Activated CD4-positive, alpha-beta T cell treated with anti-CD3 and anti-CD28 coated beads, Interleukin-2, Interleukin-6, amounts not matched to agents 100 ng/mL and 50 ng/mL, durations not matched to agents 16 hours and 8 hours (primary cell): ENCODE measurements at regions not wholly inside any gene's neighbourhood (a gene's known extent, or its start where the extent isn't known, plus 50 kb on each side); places are given as distances from the start of the nearest gene placed in this dataset.

Source experiments
- DNase-seq: peaks from one replicate; pipeline ENCODE4 v3.0.0-alpha.2; 2020

DNA sequence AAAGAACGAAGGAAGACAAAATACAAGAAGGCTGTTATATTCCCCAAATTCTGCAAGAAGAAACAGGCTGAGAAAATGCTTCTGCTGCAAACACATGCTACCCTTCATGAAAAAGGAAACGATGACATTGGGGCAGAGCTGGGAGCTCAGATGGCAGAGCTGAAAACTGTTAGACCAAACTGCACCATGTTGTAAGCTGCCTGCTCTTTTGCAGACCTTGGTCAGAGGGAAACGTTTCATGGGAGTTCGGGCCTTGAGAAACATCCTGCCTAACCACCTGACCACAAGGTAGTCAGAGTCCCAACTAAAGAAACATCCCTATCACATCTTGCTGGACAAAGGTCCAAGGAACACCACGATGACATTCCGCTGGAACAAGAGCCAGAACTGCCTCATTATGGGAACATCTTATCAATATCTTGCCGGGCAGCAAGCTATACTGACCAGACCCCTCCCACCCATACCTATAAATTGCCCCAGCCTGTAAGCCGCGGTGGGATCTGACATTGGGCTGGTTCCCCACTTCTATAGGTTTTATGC lies 110.7 kb upstream of the CTSC start:
- no peak for DNase-seq

DNA sequence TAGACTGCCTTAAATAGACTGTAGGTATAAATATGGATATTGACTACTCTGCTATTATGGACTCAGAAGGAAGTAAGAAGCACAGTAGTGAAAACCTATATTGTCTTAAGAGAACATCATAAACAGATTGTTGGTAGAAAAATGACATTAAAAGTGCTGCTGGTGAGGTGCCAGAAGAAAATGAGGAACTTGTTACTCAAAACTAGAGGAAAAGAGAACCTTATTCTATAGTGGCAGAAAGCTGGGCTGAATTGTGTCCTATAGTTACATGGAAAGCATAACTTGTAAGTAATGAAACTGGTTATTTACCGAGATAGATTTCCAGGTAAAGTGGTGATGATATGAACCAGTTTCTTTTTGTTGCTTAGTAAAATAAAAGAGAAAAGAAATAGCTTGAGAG lies 109.7 kb upstream of the CTSC start:
- no peak for DNase-seq

DNA sequence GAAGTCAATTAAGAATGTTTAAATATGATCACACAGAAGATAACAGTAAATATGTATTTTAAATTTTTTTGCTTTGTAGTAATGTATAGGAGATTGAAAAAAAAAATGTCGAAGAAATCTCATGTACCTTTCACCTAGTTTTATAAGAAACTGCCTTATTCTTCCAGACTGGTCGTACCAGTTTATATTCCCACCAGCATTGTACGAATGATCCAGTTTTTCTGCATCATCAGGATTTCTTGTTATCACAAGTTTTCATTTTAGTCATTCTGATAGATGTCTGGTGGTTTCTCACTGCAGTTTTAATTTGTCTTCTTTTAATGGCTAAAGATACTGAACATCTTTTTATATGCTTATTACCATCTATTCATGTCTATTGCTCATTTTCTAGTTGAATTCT lies 101.8 kb upstream of the CTSC start:
- DNase-seq: no peak

DNA sequence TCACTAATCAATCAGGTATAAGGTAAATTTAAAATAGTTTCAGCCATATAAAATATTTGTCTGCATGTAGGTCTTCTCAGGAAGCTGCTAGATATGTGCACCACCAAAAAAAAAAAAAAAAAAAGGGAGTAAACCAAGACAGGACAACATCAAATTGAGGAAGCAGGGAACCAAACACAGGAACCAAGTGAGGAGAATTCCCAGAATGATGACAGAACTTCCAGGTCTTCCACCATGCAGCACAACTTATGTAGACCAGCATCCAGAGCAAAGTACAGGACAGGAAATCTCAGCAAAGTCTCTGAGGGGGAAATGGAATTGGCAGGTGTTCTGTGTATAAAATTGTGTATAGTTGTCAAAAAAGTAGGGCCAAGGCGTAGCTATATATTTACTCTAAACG lies 101.2 kb upstream of the CTSC start:
- no peak for DNase-seq

DNA sequence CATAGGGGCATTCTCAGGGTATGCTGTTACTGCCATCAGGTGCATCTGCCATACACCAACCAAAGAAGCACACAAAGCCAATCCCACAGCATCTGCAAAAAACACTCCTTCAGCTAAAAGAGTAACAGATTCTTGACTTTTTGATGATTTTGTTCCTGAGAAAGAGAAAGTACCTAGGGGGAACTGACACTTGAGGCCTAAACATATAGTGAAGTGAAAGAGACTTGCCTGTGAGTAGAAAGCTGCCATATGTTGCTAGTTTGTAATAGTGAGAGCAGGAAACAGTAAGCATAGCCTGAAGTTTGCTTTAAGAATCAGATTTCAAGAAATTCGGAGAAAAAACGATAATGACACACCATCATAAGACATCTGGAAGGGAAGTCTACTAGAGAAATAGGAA lies 97.9 kb upstream of the CTSC start:
- peak; percentile 23 for DNase-seq

DNA sequence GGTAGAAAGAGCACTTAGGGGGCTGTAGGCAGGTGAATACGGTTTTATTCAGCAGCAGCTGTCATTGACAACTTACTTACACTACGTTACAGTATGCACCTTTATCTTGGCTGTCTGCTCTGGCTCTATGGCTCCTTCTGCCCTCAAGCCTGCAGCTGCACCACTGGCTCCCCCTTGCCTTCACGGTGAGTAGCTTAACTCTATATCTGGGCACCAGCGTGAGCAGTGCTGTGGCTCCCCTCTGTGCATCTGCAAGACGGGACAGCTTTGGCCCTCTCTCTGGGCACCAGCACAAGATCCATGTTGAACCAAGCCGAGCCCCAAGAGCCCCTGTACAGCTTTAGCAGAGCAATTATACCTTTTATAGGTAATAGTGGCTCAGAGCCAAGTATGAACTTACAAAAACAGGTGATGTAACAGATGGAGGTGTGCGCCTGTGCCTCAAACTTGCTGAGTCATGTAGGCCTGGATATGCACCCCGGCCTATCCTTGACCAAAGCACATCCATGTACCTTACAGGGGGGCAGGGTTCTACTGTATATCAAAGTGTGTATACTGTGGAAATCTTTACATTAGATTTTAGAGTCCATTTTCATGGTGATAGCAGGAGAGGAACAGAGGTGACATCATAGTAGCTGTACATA lies 96.9 kb upstream of the CTSC start:
- DNase-seq: no peak

DNA sequence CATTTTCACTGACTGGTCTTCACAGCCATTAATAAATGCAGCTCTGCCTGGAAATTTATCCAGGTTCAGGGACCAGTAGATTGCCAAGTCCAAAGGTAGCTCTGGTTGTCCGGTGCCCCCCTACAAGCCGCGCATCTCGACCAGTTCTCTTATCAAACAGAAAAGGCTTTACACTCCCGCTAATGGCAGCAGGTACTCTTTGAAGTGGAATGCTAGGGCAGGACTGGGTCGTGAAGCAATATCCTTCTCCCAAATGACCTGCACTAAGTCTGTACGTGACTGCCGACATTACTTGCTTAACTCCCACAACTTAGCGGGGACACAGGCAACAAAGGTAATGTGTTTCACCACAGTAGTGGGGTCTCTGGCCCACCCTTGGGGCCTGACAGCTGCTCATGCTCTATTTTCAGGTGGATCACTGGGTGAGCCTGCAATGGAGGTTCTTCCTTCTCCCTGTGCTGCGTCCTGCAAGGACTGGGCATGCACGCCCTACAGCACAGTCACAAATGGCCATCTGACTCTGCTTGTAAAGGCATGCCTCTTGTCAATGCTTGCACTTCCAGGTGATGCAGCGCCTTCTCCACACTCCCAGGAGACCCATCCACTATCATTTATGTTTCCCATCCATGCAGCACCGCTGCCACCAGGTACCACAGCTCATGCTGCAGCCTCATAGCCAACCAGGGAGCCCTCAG lies 96.1 kb upstream of the CTSC start:
- no peak for DNase-seq

DNA sequence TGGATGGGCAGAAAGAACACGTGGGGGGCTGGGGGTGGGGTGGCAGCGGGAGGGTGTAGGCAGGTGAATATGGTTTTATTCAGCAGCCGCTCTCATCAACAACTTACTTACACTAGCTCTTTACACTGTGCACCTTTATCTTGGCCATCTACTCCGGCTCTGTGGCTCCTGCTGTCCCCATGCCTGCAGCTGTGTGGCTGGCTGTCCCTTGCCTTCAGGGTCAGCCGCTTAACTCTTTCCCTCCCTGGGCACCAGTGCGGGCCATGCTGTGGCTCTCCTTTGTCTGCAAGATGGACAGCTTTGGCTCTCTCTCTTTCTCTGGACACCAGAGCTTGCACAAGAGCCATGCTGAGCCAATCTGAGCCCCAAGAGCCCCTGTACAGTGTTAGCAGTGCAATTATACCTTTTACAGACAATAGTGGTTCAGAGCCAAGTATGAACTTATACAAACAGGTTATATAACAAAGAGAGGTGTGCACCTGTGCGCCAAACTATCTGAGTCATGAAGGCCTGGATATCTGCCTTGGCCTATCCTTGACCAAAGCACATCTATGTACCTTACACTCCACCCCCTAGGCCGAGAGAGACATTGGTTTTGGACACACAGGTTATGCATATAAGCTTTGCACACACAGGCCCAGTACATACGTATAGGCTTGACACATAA lies 94.3 kb upstream of the CTSC start:
- no peak for DNase-seq

DNA sequence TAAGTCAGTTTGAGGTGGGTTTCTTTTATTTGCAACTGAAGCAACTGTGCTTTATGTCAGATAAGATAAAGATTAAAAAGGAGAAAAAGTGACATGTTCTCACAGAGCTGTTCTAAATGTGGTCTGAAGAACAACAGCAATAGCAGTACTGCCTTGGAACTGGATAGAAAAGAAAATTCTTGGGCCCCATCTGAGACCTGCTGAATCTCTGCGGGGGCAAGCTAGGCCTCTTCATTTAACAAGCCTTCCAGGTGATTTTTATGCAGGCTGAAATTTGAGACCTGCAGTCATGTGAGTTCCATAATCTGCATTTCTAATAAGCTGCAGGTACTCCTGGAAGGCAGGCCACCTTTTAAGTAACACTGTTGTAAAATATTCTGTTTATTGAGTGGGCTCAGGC lies 91.4 kb upstream of the CTSC start:
- no peak for DNase-seq

DNA sequence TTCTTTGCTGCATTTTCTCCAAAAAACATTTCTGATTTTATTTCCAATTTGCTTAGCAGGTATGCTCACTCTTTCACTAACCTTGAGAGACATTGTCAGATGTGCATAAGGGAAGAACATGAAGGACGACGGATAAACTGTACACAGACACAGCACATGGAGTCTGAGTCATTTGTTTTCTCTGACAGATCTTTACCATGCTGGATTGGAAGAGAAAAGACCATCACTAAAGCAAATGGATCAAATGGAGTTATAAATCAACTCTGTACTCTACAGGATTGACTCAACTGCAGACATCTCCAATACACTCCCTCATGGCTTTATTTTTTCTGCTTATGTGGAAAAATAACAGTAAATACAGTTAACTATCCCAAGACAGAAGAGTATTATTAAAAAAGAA lies 90.2 kb upstream of the CTSC start:
- no peak for DNase-seq

DNA sequence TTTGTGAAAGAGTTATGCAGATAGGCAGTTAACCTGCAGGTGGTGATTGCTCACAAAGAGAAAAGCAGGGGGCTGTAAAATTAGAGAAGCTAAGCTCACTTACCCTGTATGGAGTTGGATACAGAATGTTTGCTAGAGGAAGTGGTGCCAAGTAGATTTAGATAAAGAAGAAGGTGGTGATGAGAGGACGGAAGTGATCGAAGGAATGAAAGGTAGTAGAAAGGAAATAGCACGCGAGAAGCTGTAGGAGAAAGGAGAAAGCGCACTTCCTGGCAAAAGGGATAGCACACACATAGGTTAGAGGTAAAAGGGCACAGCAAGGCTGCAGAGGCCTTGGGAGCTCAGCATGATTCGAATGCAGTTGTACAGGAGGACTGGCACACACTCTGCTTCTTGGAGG lies 87.3 kb upstream of the CTSC start:
- DNase-seq: no peak

DNA sequence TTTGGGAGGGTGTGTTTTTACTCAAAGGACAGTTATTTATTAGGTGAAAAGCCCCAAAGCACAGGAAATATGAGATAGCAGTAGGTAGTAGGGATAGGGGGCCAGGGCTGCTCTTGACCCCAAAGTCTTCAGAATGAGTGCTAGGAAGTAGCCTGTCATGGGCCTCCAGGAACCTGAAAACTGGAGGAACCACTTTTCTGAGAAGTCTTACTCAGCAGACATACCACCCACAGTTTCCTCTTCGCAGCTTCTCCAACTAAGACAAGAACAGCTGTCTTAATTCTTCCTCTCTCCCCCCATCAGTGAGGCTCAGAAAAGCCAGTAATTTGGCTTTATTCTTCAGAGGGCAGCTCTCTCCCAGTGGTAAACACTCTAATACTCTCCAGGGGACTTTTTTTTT lies 84.0 kb upstream of the CTSC start:
- DNase-seq: peak; percentile 88

DNA sequence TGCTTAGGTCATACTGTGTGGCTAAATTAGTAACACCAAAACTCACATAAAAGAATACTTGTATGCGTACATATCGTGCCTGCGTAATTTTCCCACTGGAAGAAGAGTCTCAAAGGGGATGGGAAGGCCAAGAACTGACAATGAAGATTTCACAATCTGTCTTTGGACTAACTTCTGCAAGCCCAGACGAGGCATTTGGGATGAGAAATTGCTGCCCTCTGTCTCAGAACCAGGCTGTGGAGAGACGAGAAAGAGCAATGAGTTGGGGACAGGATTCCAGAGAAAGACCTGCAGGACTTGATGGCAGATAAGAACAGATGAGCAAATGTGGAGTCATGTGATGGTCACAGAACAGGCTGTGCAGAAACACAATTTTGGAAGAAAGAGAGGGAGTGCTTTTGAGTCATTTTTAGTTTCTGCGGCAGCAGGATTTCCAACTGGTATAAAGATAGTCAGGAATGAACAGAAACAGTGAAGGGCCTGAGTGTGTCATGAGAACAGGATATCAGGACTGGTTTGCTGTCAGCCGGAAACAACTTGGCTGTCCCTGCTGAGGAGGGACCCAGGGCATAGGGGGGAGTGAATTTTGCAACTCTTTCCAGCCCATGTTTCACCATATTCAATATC lies 82.7 kb upstream of the CTSC start:
- DNase-seq: no peak

DNA sequence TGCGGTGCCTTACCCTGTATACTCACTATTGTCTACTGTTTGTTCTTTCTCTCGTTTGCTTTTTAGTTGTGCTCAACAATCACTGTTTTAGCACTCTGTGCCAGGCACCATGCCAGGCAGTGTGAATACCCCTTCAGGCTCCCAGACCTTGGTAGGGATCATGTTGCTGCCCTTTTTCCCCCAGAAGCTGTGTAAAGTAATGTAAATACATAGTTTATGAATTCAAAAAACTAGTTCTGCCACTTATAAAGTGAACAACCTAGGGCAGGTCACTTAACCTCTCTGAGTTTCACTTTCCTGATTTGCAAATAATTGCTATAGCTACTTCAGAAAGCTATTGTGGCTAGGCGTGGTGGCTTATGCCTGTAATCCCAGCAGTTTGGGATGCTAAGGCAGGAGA lies 81.0 kb upstream of the CTSC start:
- DNase-seq: no peak

DNA sequence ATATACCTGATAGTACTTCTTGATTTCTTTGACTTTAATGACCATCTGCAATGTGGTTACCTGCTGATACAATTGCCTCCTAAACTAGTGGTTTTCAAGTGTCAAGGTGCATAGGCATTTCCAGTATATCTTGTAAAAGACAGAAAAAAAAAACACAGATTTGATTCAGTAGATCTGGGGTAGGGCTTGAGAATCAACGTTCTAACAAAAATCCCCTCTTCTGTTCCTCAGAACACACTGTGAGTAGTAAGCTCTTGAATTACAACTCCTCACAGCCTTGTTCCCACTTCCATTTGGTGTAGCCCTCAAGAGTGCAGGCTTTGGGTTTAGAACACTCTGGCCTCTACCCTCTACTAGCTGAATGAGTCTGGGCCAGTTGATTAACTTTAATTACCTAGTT lies 78.0 kb upstream of the CTSC start:
- DNase-seq: peak; percentile 13

DNA sequence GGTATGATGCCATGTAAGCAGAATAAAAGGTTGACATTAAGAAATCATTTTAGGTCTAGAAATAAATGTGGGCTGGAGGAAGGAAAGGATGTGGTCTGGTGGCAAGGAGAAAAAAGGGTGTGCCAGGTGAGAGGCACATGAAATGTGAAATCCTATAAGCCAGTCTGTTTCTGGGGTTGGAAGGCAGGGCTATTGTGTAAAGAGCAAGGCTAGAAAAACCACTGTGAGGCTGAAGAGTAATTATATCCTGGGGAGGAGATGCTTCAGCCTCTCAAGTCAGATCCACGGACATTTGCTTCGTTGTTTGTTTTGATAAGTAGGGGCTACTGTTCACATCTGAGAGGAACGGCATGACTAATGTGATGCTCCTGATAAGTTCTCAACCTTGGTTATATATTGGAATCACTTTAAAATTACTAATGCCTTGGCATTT lies 77.5 kb upstream of the CTSC start:
- peak; percentile 77 for DNase-seq

DNA sequence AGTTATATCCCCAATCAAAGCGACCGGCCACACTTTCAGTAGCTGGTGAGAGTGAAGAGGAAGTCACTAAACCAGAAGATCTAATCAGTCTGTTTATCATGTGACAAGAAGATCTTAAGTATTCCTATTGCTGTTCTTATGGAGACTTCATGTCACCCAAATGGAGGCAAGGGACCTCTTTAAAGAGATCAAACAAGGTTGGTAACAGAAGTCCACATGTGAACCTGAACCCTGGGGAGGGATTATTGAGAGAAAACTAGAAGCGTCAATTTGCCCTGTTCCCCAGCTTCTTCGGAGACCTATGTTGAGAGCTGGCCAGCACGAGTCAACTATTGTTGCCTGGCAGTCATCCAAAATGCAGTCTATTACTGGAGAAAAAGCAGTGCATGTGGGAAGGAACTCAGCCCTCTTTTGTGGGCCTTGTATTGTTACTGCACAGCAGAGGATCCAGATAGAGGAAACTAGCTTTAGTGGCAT lies 76.9 kb upstream of the CTSC start:
- peak; percentile 25 for DNase-seq

DNA sequence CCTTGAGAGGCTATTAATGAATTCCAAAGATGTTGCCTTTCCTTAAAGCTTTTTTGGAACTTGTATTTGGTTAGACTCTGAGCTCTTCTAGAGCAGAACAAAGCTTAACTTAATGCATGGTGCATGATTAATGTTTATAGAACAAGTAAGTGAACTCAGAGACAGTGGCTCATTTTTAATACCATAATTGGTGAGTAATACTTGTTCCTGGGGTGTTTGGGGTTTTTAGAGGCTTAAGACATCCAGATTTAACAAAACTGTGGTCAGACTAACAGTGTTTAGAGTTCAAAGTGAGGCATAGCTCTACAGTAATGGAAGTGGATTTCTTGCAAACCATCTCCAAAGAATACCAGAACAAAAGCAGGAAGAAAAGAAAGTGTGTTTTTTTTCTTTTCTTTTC lies 73.7 kb upstream of the CTSC start:
- no peak for DNase-seq

DNA sequence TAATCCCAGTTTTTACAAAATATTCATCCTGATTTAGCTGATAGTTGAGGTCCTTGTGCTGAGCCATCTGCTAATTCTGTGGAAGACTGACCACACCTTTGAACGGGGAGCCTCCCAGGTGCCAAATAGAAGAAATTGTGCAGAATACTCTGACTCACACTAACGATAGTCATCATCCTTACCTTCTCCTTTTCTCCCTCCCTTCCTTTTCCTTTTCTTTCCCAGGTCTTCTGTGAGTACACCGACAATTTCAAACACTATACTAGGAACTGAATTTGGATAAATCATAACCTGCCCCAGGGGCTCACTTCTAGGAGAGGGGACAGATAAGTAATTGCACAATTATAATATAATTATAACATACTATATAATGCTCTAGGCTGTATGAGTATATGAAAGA lies 73.1 kb upstream of the CTSC start:
- no peak for DNase-seq

DNA sequence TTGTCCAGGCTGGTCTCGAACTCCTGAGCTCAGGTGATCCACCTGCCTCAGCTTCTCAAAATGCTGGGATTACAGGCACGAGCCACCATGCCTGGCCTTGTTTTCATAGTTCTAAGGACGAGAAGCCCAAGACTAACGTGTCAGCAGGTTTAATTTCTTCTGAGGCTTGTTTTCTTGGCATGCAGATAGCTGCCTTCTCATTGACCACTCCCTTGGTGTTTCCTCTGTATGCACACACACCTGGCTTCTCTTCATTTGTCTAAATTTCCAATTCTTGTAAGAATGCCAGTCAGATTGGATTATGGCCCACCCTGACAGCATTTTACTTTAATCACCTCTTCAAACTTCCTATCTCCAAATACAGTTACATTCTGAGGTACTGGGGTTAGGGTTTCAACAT lies 72.5 kb upstream of the CTSC start:
- DNase-seq: no peak

DNA sequence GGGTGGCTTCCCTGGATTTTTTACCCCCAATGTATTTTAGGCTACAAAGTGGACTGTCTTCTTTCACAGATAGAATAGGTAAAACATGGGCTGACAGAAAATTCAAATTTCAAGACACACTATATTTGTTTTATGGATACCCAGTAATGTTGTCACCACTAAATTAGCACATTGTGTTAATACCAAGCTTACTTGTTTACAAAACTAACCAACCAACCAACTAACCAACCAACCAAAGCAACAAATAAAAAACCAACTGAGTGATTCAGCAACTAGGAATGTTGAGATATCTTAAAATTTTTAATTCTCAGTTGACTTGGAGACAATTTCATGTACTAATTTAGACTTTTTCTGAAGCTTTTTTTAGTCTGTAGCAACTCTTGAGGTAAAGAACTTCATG lies 69.3 kb upstream of the CTSC start:
- no peak for DNase-seq

DNA sequence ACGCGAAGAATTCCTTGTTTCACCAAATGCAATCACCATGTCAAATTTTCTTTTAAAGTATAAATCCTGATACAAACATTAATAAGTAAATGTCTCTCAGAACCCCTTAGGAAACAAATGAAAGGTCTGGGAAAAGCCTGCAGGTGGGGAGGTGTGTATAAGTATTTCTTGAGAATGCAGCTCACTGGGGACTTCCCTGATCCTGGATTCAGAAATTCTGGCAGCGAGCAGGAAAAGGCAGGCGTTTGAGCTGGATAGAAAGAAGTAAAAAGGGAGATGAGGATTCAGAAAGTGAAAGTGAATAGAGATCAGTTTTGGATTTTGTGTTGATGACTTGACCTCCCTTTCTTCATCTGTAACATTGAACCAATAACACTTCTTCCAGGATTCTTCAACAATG lies 68.3 kb upstream of the CTSC start:
- DNase-seq: no peak

DNA sequence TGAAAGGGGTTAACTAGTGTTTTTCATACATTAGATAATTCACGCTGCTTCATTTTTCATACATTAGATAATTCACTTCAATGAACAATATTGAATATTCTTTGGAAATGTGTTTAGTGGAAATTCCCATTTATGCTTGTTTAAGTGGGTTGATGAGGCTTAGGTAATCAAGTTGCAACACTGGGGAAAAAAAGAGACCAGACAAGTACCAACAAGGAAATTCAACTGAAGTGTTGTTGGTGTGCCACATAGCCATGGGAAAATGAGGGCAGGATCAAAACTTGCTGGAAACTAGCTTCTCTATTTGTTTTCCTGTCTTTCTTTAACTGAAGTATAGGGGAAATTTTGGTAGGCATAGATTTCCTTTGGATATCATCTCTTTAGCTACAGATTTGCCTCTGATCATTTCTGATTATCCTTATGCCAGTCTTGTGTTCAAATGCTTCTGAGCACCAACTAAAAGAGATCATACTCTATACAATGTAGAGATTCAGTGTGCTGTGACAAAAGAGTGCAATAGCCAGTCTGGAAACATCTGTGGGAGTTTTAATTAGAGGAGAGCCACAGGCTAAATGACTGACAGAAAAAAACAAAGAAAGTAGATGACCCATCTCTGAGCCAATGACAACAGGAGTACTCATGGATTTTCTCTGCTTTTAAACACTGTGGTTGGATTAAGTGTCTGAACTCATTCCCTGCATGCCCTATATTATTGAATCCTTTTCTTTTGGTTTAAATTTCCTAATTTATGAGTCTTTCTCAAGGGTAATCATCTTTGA lies 67.6 kb upstream of the CTSC start:
- DNase-seq: no peak
